NB4 (cell line): ENCODE measurements at regions not wholly inside any gene's neighbourhood (a gene's known extent, or its start where the extent isn't known, plus 50 kb on each side); places are given as distances from the start of the nearest gene placed in this dataset.

Source experiments
- CTCF ChIP-seq: IDR thresholded peaks from one replicate; pipeline ENCODE4 v1.5.1; 2012; ENCODE audit warnings: low read depth, low read length
- MAX ChIP-seq: IDR thresholded peaks from 2 replicates; pipeline ENCODE4 v1.6.1; 2011; ENCODE audit warnings: low read depth, low read length
- MYC ChIP-seq: IDR thresholded peaks from 2 replicates; pipeline ENCODE4 v1.6.1; 2011; ENCODE audit warnings: low read depth, low read length
- POLR2A ChIP-seq: IDR thresholded peaks from 2 replicates; pipeline ENCODE4 v1.6.1; 2011; ENCODE audit warnings: mild to moderate bottlenecking; ENCODE audit not compliant: insufficient read length; ENCODE audit errors: extremely low read depth

DNA sequence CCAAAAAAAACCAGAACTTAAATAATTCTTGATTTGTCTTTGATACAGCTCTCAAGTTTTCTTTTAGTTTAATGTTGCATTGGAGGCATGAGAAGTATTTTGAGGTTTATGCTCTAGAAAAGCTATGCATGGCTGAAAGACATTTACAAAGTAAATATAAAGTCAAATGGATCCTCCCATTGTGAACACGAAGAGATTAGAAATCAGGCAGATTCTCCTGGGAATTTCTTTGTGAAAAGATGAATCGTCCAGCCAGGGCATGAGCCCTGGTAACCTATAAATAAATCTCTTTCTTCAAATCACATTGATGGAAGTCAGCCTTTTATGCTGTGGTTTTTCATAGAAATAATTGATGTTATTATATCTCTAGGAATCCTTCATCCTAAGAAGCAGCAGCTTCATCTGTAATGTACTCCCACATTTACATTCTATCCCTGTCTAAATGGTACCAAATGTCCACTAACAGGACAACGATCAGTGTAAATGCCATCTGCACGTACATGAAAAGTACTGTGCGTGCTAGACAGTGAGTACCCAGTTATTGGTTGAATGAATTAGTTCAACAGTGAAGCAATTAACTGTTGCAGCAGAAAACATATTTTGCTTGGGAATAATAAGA lies 143.6 kb downstream of the ALDH8A1 start:
- TF ChIP-seq CTCF (no peak), POLR2A (no peak), MYC (no peak), MAX (no peak)
